Urinary bladder (tissue), 3 donors: ENCODE measurements at regions not wholly inside any gene's neighbourhood (a gene's known extent, or its start where the extent isn't known, plus 50 kb on each side); places are given as distances from the start of the nearest gene placed in this dataset.
A peak's percentile ranks its signal among the peaks of the same experiment; 100 is the strongest.

ENCODE experiments used
- DNase-seq: peaks from one replicate; pipeline ENCODE4 v3.0.0-alpha.2; 2015; ENCODE audit errors: extremely low spot score
- H3K27ac ChIP-seq: one replicate; pipeline ENCODE4 v1.5.1; 2013; ENCODE audit warnings: low read depth, mild to moderate bottlenecking, moderate library complexity
- H3K36me3 ChIP-seq: one replicate; pipeline ENCODE4 v1.6.1; 2013; ENCODE audit warnings: mild to moderate bottlenecking, moderate library complexity; ENCODE audit not compliant: insufficient read depth
- H3K4me1 ChIP-seq: one replicate; pipeline ENCODE4 v1.6.1; 2013; ENCODE audit warnings: mild to moderate bottlenecking, moderate library complexity; ENCODE audit not compliant: insufficient read depth
- H3K4me3 ChIP-seq: one replicate; pipeline ENCODE4 v1.5.1; 2013; ENCODE audit warnings: low read depth, low read length
- WGBS: extraction: QIAGEN DNeasy Blood & Tissue Kit; methylation state at CpG from one replicate; pipeline ENCODE4 v1.1.7; 2013; 5-methylcytosine and 5-hydroxymethylcytosine counted together
- donor health status: healthy with polysubstance abuse.
- donor health status: healthy.

- WGBS, result 13% methylated on average over 16 of the region's 16 CpGs
- Histone ChIP-seq H3K4me3 (no peak overlapping the region), H3K27ac (peak overlapping the region; percentile 82), H3K36me3 (no peaks in the 10 kb centered on the region), H3K4me1 (no peaks in the 10 kb centered on the region)
- DNase-seq, result peak; percentile 59
Measured at GRCh38 chr1:59013276-59013927, 229.6 kb upstream of the JUN start.

DNA sequence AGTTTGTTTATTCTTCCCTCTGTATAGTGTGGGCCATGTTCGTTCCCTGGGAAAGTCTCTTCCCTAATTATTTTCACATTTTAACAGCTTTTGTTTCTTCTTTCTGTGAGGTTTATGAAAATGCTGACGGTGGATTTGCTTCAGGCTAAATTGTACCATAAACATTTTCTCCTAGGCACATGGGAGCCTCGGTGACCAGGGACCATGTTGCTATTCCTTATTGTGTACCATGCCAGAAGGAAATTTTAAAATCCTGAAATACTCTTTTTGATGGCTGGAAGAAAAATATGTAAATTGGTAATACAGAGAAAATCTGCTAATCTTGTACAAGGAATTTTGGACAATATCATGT is 230.1 kb upstream of the JUN start:
- DNase-seq, result no peak
- Histone ChIP-seq H3K4me3 (no peak overlapping the region), H3K27ac (peak overlapping the region; percentile 82), H3K4me1 (no peaks in the 10 kb centered on the region), H3K36me3 (no peaks in the 10 kb centered on the region)
- 16% methylated on average over 3 of the region's 3 CpGs for WGBS

- WGBS, result 98% methylated on average over 2 of the region's 2 CpGs
- Histone ChIP-seq H3K4me3 (no peak overlapping the region), H3K4me1 (no peaks in the 10 kb centered on the region), H3K27ac (no peak overlapping the region), H3K36me3 (no peaks in the 10 kb centered on the region)
- DNase-seq, result no peak
Measured at GRCh38 chr1:59014827-59015226, 231.0 kb upstream of the JUN start.

- H3K36me3 ChIP-seq, result no peaks in the 10 kb centered on the region
- no peak for DNase-seq
- no peak overlapping the region for H3K27ac ChIP-seq
- 36% methylated on average over 4 of the region's 4 CpGs for WGBS
- H3K4me1 ChIP-seq, result no peaks in the 10 kb centered on the region
- no peak overlapping the region for H3K4me3 ChIP-seq
Measured at GRCh38 chr1:59015708-59016107, 231.9 kb upstream of the JUN start.

GRCh38 chr1:59016390-59016789 is 232.5 kb upstream of the JUN start:
- H3K4me3 ChIP-seq, result no peak overlapping the region
- no peaks in the 10 kb centered on the region for H3K4me1 ChIP-seq
- 91% methylated on average over 2 of the region's 2 CpGs for WGBS
- no peak for DNase-seq
- H3K27ac ChIP-seq, result no peak overlapping the region
- no peaks in the 10 kb centered on the region for H3K36me3 ChIP-seq

DNA sequence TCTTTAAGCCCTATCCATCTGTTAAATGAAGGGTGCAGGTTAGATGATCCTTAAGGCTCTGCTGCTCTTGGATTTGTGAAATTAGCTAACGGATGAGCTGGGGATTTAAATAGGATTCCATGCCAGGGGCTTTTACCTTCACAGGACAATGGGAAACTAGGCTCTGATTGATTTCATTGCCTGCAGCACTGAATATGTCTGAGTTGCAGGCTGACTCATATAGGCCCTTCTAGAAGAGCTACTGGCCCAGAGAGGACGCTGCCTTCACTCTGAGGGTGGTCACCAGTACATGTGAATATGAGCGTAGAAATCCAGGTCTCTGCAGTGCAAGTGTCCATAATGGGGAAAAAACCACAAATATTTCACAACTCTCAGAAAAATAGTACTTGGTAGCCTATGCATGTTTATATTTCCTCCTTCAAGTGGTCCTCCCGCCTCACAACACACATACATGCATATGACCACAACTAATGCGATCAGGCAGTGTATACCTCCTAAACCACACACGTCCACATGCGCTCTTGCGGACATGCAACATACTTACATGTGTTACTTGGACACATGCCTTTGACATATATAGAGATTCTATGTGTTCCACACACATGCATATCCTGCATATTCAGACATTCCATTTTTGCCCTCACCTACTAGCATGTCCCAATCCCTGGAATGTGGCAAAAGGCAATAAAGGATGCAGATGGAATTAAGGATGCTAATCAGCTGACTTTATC is 233.8 kb upstream of the JUN start:
- no peaks in the 10 kb centered on the region for H3K4me1 ChIP-seq
- DNase-seq, result no peak
- no peak overlapping the region for H3K27ac ChIP-seq
- H3K36me3 ChIP-seq, result no peaks in the 10 kb centered on the region
- 74% methylated on average over 8 of the region's 8 CpGs for WGBS
- H3K4me3 ChIP-seq, result no peak overlapping the region

- DNase-seq, result no peak
- no peak overlapping the region for H3K4me3 ChIP-seq
- H3K27ac ChIP-seq, result no peak overlapping the region
- H3K4me1 ChIP-seq, result no peaks in the 10 kb centered on the region
- WGBS, result 85% methylated on average over 6 of the region's 6 CpGs
- no peaks in the 10 kb centered on the region for H3K36me3 ChIP-seq
Measured at GRCh38 chr1:59018446-59018845, 234.6 kb upstream of the JUN start.

- no peak overlapping the region for H3K27ac ChIP-seq
- DNase-seq, result no peak
- no peaks in the 10 kb centered on the region for H3K4me1 ChIP-seq
- 52% methylated on average over 7 of the region's 7 CpGs for WGBS
- no peak overlapping the region for H3K4me3 ChIP-seq
- no peaks in the 10 kb centered on the region for H3K36me3 ChIP-seq
Measured at GRCh38 chr1:59018860-59019259, 235.0 kb upstream of the JUN start.

DNA sequence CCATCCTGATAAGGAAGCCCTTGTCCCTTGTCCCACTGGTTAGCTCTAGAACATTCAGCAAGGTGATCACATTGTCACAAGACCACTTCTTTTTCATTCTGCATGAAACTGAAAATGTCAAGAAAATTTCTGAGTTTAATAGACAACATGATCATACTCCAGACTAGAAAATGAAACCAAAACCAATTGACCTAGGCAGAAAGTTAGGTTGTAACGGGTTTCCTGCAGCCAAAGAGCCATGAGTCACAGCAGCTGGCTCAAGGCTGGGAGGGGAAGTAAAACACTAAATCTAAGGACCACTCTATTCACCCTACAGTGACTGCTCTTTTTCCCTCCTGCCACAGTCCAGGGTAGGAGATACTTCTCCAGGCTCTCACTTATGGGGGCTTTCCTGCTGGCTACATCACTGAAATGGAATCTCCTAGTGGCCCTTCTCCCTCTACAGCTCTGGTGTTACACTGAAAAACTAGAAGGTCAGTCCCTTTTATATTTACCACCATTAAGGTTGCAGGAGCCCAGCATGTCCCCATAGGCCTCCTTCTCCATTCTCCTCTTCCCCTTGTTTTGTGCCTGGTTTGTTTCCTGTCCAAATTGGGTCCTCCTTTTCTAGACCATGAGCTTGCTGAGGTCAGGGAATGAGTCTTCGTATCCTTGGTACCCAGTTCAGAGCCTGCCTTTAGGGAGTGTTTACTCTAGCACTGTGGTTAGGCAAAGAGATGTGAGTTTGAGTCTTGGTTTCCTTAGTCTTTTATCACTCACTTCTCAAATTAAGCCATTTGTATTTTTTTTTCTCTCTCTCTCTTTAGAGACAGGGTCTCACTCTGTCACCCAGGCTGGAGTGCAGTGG is 236.5 kb upstream of the JUN start:
- Histone ChIP-seq H3K4me3 (peak overlapping the region; percentile 19), H3K36me3 (no peaks in the 10 kb centered on the region), H3K27ac (peak overlapping the region; percentile 79), H3K4me1 (no peaks in the 10 kb centered on the region)
- no peak for DNase-seq
- WGBS, result 49% methylated on average over 2 of the region's 2 CpGs

- Histone ChIP-seq H3K36me3 (no peaks in the 10 kb centered on the region), H3K4me1 (no peaks in the 10 kb centered on the region), H3K4me3 (no peak overlapping the region), H3K27ac (no peak overlapping the region)
- no peak for DNase-seq
- 96% methylated on average over 3 of the region's 3 CpGs for WGBS
Measured at GRCh38 chr1:59022199-59022598, 238.4 kb upstream of the JUN start.

DNA sequence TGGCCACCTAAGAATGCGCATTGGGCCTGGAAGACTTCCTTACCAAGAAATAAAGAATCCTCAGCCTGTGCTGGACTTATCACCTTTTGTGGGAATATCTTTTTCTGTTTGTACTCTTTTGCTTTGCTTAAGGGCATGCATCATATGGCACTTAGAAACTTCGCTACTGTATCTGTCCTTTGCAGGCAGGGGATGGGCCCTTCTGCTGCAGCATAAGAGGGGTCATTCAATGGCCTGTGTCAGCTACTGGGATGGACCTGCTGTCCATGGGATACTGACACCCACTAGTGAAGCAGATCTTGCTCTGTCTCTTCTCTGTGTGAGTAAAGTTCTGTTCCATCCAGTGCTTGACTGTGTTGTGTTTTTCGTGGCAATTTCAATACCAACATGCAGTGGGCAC is 239.0 kb upstream of the JUN start:
- Histone ChIP-seq H3K27ac (no peak overlapping the region), H3K4me1 (no peaks in the 10 kb centered on the region), H3K4me3 (no peak overlapping the region), H3K36me3 (no peaks in the 10 kb centered on the region)
- DNase-seq, result no peak
- 98% methylated on average over 3 of the region's 3 CpGs for WGBS

DNA sequence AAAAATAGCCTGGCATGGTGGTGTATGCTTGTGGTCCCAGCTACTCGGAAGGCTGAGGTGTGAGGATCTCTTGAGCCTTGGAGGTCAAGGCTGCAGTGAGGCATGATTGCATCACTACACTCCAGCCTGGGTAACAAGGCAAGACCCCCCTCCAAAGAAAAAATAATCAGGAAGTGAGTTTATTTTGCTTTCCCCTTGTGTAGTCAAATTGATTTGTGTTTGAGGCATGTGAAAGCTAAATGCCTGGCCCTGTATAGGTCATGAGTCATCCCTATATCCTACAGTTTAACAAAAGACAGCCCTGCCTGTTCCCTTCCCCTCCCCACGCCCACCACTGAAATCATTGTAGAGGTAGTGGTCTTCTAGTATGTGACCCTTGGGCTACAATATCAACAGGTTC is 241.4 kb upstream of the JUN start:
- no peak overlapping the region for H3K27ac ChIP-seq
- WGBS, result 90% methylated on average over 2 of the region's 2 CpGs
- no peak overlapping the region for H3K4me3 ChIP-seq
- H3K4me1 ChIP-seq, result no peaks in the 10 kb centered on the region
- no peak for DNase-seq
- H3K36me3 ChIP-seq, result no peaks in the 10 kb centered on the region

- WGBS, result 68% methylated on average over 4 of the region's 4 CpGs
Measured at GRCh38 chr1:59025898-59026426, 242.1 kb upstream of the JUN start.

More at GRCh38 chr1:59025898-59026426, 242.1 kb upstream of the JUN start:
- H3K4me3 ChIP-seq, result no peak overlapping the region
- no peaks in the 10 kb centered on the region for H3K4me1 ChIP-seq
- H3K36me3 ChIP-seq, result no peaks in the 10 kb centered on the region
- H3K27ac ChIP-seq, result no peak overlapping the region
- DNase-seq, result no peak
